ENCODE measurements at regions not wholly inside any gene's neighbourhood (a gene's known extent, or its start where the extent isn't known, plus 50 kb on each side); places are given as distances from the start of the nearest gene placed in this dataset.

- no peak for DNase-seq (ENCODE audit: low read depth, low spot score)
- no TSS peak for BruUV-seq (replicated peaks)
- no peak for ATAC-seq
- Histone ChIP-seq H3K9me3 (ENCODE audit: control insufficient read depth, insufficient read depth, low read depth, low read length) (no peaks in the 10 kb centered on the region), H3K4me3 (ENCODE audit: low read depth in 2 of 2, low read length in 2 of 2) (no peak overlapping the region), H3K27ac (ENCODE audit: low read length) (no peak overlapping the region), H3K36me3 (ENCODE audit: control insufficient read depth, insufficient read depth, low read length) (no peaks in the 10 kb centered on the region), H3K27me3 (ENCODE audit: control insufficient read depth, insufficient read depth, low read length) (no peaks in the 10 kb centered on the region), H3K4me1 (ENCODE audit: control insufficient read depth, insufficient read depth, low read length) (no peaks in the 10 kb centered on the region)
- ChIA-PET POLR2A (no interaction called here), CTCF (no interaction called here)
- in situ Hi-C loops (cut with HindIII; ENCODE audit: low pct_unique_long_range_greater_than_20kb, low sequenced_read_pairs) (no loop called here), intact Hi-C loops (cut with micrococcal nuclease; ENCODE audit: unreplicated experiment) (no loop called here)
- TF ChIP-seq TCF7L2 (IDR thresholded peaks at IDR 0.05; ENCODE audit: low read depth, low read length) (no peak), SIN3A (IDR thresholded peaks at IDR 0.05; ENCODE audit: borderline replicate concordance, insufficient read depth, low read depth, low read length) (no peak), REST (IDR thresholded peaks at IDR 0.05; ENCODE audit: insufficient read depth in 1 of 2, low read depth in 2 of 2, low read length in 1 of 2) (no peak), POLR2AphosphoS5 (IDR thresholded peaks at IDR 0.05; ENCODE audit: low read depth, low read length) (no peak), CTCF (IDR thresholded peaks at IDR 0.05) (no peak)
These were observed 193.9 kb downstream of the BCAT1 start for GRCh38 chr12:24754690-24755638.

- Histone ChIP-seq H3K9me3 (ENCODE audit: control insufficient read depth, insufficient read depth, low read depth, low read length) (no peaks in the 10 kb centered on the region), H3K27ac (ENCODE audit: low read length) (no peak overlapping the region), H3K4me1 (ENCODE audit: control insufficient read depth, insufficient read depth, low read length) (no peaks in the 10 kb centered on the region), H3K4me3 (ENCODE audit: low read depth in 2 of 2, low read length in 2 of 2) (no peak overlapping the region), H3K27me3 (ENCODE audit: control insufficient read depth, insufficient read depth, low read length) (no peaks in the 10 kb centered on the region), H3K36me3 (ENCODE audit: control insufficient read depth, insufficient read depth, low read length) (no peaks in the 10 kb centered on the region)
- ChIA-PET CTCF (no interaction called here), POLR2A (no interaction called here)
- intact Hi-C loops (cut with micrococcal nuclease; ENCODE audit: unreplicated experiment) (no loop called here), in situ Hi-C loops (cut with HindIII; ENCODE audit: low pct_unique_long_range_greater_than_20kb, low sequenced_read_pairs) (no loop called here)
- BruUV-seq (replicated peaks) = no TSS peak
- TF ChIP-seq POLR2AphosphoS5 (IDR thresholded peaks at IDR 0.05; ENCODE audit: low read depth, low read length) = no peak
- TF ChIP-seq CTCF (IDR thresholded peaks at IDR 0.05) = no peak
- no peak for TF ChIP-seq TCF7L2 (IDR thresholded peaks at IDR 0.05; ENCODE audit: low read depth, low read length)
- TF ChIP-seq REST (IDR thresholded peaks at IDR 0.05; ENCODE audit: insufficient read depth in 1 of 2, low read depth in 2 of 2, low read length in 1 of 2) = no peak
- TF ChIP-seq SIN3A (IDR thresholded peaks at IDR 0.05; ENCODE audit: borderline replicate concordance, insufficient read depth, low read depth, low read length) = no peak
- no peak for DNase-seq (ENCODE audit: low read depth, low spot score)
- ATAC-seq = no peak
These were observed 196.0 kb downstream of the BCAT1 start for GRCh38 chr12:24752763-24753462.

All from Panc1 (cell line).